Heart right ventricle (tissue), 16 donors: ENCODE measurements at regions not wholly inside any gene's neighbourhood (a gene's known extent, or its start where the extent isn't known, plus 50 kb on each side); places are given as distances from the start of the nearest gene placed in this dataset.

Source experiments
- ATAC-seq, 8 donors: fragments of 200-7000 bp; cut with Tn5 transposase; one replicate each; pipeline ENCODE4 v1.9.1; 2020; ENCODE audit warnings: mild to moderate bottlenecking in 8 of 8, moderate library complexity in 8 of 8, moderate number of reproducible peaks in 1 of 8
- DNase-seq, 2 donors: peaks; one replicate each; pipeline ENCODE4 v3.0.0-alpha.2; 2020
- H3K27ac ChIP-seq, 10 donors: fragments of 200-600 bp; sonication (generic) in 2 of 10; one replicate each; pipeline versions ENCODE4 v1.5.0 to v1.8.0; 2020 to 2022; ENCODE audit warnings: mild to moderate bottlenecking in 3 of 10
- H3K27me3 ChIP-seq, 7 donors: fragments of 200-600 bp; one replicate each; pipeline ENCODE4 v1.8.0; 2021 to 2022; ENCODE audit warnings: mild to moderate bottlenecking in 2 of 7
- H3K36me3 ChIP-seq, 9 donors: fragments of 200-600 bp; sonication (generic) in 1 of 9; one replicate each; pipeline versions ENCODE4 v1.5.0 to v1.8.0; 2020 to 2022; ENCODE audit warnings: mild to moderate bottlenecking in 2 of 9
- H3K4me1 ChIP-seq, 9 donors: fragments of 200-600 bp; sonication (generic) in 1 of 9; one replicate each; pipeline versions ENCODE4 v1.5.0 to v1.8.0; 2020 to 2022; ENCODE audit warnings: mild to moderate bottlenecking in 4 of 9
- H3K4me3 ChIP-seq, 10 donors: fragments of 200-600 bp; sonication (generic) in 2 of 10; one replicate each; pipeline versions ENCODE4 v1.5.0 to v1.8.0; 2020 to 2022; ENCODE audit warnings: mild to moderate bottlenecking in 7 of 10, moderate library complexity in 2 of 10
- H3K9me3 ChIP-seq, 11 donors: fragments of 200-600 bp in 10 of 11; sonication (generic) in 2 of 11; one replicate each; pipeline versions ENCODE4 v1.5.0 to v1.8.0; 2013 to 2022; ENCODE audit warnings: mild to moderate bottlenecking in 2 of 11, control low read depth in 1 of 11, moderate library complexity in 1 of 11
- WGBS, 2 donors: extraction: QIAGEN DNeasy Blood & Tissue Kit; methylation state at CpG; one replicate each; pipeline ENCODE4 v1.1.7; 2013; ENCODE audit warnings: inconsistent platforms in 1 of 2; 5-methylcytosine and 5-hydroxymethylcytosine counted together
- intact Hi-C, 10 donors: fragments of 100-400 bp; cut with DNase I; formaldehyde crosslinking; loops; one replicate each; pipeline versions ENCODE4 v1.11.1 to v1.14.2; 2022
- TF ChIP-seq, protein P1 (sequence below), 9 donors: fragments of 200-600 bp; sonication (generic) in 2 of 9; IDR thresholded peaks; one replicate each; pipeline versions ENCODE4 v1.5.0 to v1.8.0; 2021 to 2022; ENCODE audit warnings: antibody characterized with exemption in 9 of 9, mild to moderate bottlenecking in 5 of 9, moderate library complexity in 1 of 9
- donor health status: Arrhythmogenic right ventricular cardiomyopathy.
- donor health status: ischemic (EF 13 %, LVEDD 7.1; RV severe dilation, severe dysfunction).
- donor health status: healthy with polysubstance abuse.
- donor health status: DM: no; HTN: yes; CAD: no.
- donor health status: DM: no; HTN: no; CAD: no.
- donor health status: ischemic (EF 25% LVEDD 6.9; RV normal size, moderate dysfunction).
- donor health status: ischemic (EF 25% LVEDD 5.7; RV mildly dilated, moderate dysfunction).
- donor health status: healthy.
- donor health status: DM: yes; HTN: yes; CAD: no.
- donor health status: Ischemic cardiomyopathy.
- donor health status: ischemic (EF 35%, LVEDD 5.7; RV mildly dilated, moderate dysfunction).
- donor health status: nonischemic (EF 11% LVEDD 7.7; RV severe dilation, severe dysfunction).
- donor health status: DM: yes; HTN: yes; CAD: no.
- donor health status: PGD.
- donor health status: ischemic (EF 29% LVEDD 5.4; RV normal size, mild dysfunction).
- donor health status: nonischemic (EF 23%, LVEDD 6.1; RV moderate dilation, normal function).

- H3K27me3 ChIP-seq = no peaks in the 10 kb centered on the region
- DNase-seq (no peak), ATAC-seq (no peak)
- H3K9me3 ChIP-seq = no peaks in the 10 kb centered on the region
- intact Hi-C loops = loop anchor here in 1 of 10 donors (5.0 kb wide), 1 partner anchor 1647 kb away; no protein-coding TSS in a partner anchor
- 90 to 95% methylated on average over 3 of the region's 3 CpGs for WGBS, 2 donors
- peaks cover 0 to 5% (median 0%) of the 10 kb centered on the region in 9 donors for H3K4me1 ChIP-seq
- no peaks in the 10 kb centered on the region for H3K36me3 ChIP-seq
- H3K4me3 ChIP-seq = no peak overlapping the region
- TF ChIP-seq, protein P1, sequence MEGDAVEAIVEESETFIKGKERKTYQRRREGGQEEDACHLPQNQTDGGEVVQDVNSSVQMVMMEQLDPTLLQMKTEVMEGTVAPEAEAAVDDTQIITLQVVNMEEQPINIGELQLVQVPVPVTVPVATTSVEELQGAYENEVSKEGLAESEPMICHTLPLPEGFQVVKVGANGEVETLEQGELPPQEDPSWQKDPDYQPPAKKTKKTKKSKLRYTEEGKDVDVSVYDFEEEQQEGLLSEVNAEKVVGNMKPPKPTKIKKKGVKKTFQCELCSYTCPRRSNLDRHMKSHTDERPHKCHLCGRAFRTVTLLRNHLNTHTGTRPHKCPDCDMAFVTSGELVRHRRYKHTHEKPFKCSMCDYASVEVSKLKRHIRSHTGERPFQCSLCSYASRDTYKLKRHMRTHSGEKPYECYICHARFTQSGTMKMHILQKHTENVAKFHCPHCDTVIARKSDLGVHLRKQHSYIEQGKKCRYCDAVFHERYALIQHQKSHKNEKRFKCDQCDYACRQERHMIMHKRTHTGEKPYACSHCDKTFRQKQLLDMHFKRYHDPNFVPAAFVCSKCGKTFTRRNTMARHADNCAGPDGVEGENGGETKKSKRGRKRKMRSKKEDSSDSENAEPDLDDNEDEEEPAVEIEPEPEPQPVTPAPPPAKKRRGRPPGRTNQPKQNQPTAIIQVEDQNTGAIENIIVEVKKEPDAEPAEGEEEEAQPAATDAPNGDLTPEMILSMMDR (IDR thresholded peaks at IDR 0.05) = no peak
- H3K27ac ChIP-seq = no peak overlapping the region
Measured at GRCh38 chr12:114749065-114749464, 65.1 kb upstream of the TBX3 start.

GRCh38 chr12:114747012-114747858 lies 63.3 kb upstream of the TBX3 start:
- ATAC-seq (no peak), DNase-seq (no peak)
- Histone ChIP-seq H3K27ac (no peak overlapping the region), H3K27me3 (no peaks in the 10 kb centered on the region), H3K4me3 (no peak overlapping the region), H3K9me3 (no peaks in the 10 kb centered on the region), H3K4me1 (peaks cover 0 to 5% (median 0%) of the 10 kb centered on the region in 9 donors), H3K36me3 (no peaks in the 10 kb centered on the region)
- intact Hi-C loops = loop anchor here in 1 of 10 donors (5.0 kb wide), 1 partner anchor 1645 kb away; no protein-coding TSS in a partner anchor
- WGBS, 2 donors = 76 to 84% methylated on average over 20 of the region's 20 CpGs
- TF ChIP-seq, protein P1 (IDR thresholded peaks at IDR 0.05) = no peak

- Histone ChIP-seq H3K4me3 (no peak overlapping the region), H3K27me3 (no peaks in the 10 kb centered on the region), H3K9me3 (no peaks in the 10 kb centered on the region), H3K36me3 (no peaks in the 10 kb centered on the region), H3K27ac (no peak overlapping the region), H3K4me1 (peaks cover 0 to 5% (median 0%) of the 10 kb centered on the region in 9 donors)
- no peak for ATAC-seq
- no peak for DNase-seq
- TF ChIP-seq, protein P1 (IDR thresholded peaks at IDR 0.05) = no peak
- WGBS, 2 donors = 47 to 53% methylated on average over 6 of the region's 6 CpGs
- intact Hi-C loops = loop anchor here in 1 of 10 donors (5.0 kb wide), 1 partner anchor 1644 kb away; no protein-coding TSS in a partner anchor
Measured at GRCh38 chr12:114746297-114747011, 62.5 kb upstream of the TBX3 start.

DNA sequence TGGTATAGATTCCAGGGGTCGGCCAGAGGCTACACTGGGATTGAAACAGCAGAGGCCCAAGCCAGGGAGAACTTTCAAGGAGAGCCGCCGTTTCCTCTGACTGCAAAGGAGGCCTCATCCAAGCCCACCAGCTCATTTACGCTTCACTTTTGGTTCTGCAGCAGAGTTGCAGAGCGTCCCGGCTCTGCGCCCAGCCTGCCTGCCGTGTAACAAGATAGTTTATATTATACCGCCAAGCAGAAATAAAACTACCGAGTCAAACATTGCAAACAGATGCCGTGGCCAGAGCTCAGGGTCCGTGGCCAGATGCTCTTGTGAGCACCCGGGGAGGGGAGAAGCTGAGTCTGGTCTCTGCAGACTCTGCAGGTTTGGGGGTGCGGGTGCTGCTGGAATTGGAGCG lies 60.7 kb upstream of the TBX3 start:
- no peak overlapping the region for H3K4me3 ChIP-seq
- no peaks in the 10 kb centered on the region for H3K27me3 ChIP-seq
- DNase-seq = no peak
- no peaks in the 10 kb centered on the region for H3K4me1 ChIP-seq
- TF ChIP-seq, protein P1 (IDR thresholded peaks at IDR 0.05) = no peak
- ATAC-seq = no peak
- H3K9me3 ChIP-seq = no peaks in the 10 kb centered on the region
- 89 to 90% methylated on average over 15 of the region's 15 CpGs for WGBS, 2 donors
- H3K36me3 ChIP-seq = no peaks in the 10 kb centered on the region
- intact Hi-C loops = loop anchor here in 1 of 10 donors (5.0 kb wide), 1 partner anchor 1642 kb away; no protein-coding TSS in a partner anchor
- H3K27ac ChIP-seq = no peak overlapping the region
